ENCODE measurements at regions not wholly inside any gene's neighbourhood (a gene's known extent, or its start where the extent isn't known, plus 50 kb on each side); places are given as distances from the start of the nearest gene placed in this dataset.
A peak's percentile ranks its signal among the peaks of the same experiment; 100 is the strongest.
"Not testable (repeated sequence)": the region's sequence is repeated elsewhere in the genome, so short reads cannot be mapped to it uniquely, and the experiment has no call there.

- 97% methylated on average over 7 of the region's 11 CpGs for WGBS (ENCODE audit: insufficient coverage)
- no peaks in the 10 kb centered on the region for H3K36me3 ChIP-seq (ENCODE audit: control insufficient read depth in 4 of 4, insufficient read depth in 4 of 4, low read length in 3 of 4)
- DNase-seq = no peak
- CTCF ChIA-PET = interaction anchor here (0.9 to 1.2 kb wide), 2 partner anchors 14 to 126 kb away, joined by 3 read pairs; no protein-coding TSS in a partner anchor
- H3K27ac ChIP-seq (ENCODE audit: insufficient read depth in 1 of 2, low read depth in 1 of 2, low read length in 2 of 2, poor library complexity in 1 of 2, severe bottlenecking in 2 of 2) = no peak overlapping the region
- H3K27me3 ChIP-seq (replicated peaks in 2 of 5; ENCODE audit: control insufficient read depth in 4 of 5, insufficient read depth in 5 of 5, low read length in 4 of 5) = no peaks in the 10 kb centered on the region
- POLR2A ChIA-PET = interaction anchor here (0.7 kb wide), 1 partner anchor 15 kb away, joined by 3 read pairs; no protein-coding TSS in a partner anchor
- H3K4me1 ChIP-seq (ENCODE audit: control extremely low read depth in 1 of 4, control insufficient read depth in 4 of 4, insufficient read depth in 4 of 4, low read length in 3 of 4) = no peaks in the 10 kb centered on the region
- peaks cover 0 to 2% (median 0%) of the 10 kb centered on the region in 5 experiments for H3K9me3 ChIP-seq (ENCODE audit: control extremely low read depth in 1 of 5, control insufficient read depth in 4 of 5, insufficient read depth in 2 of 5, low read depth in 1 of 5, low read length in 4 of 5)
- H3K4me3 ChIP-seq (ENCODE audit: control insufficient read depth in 1 of 7, extremely low read depth in 1 of 7, insufficient read depth in 4 of 7, low read depth in 2 of 7, low read length in 6 of 7) = no peak overlapping the region
Observed at GRCh38 chr6:146984251-146984924, 219.8 kb upstream of the STXBP5 start.

- ChIA-PET POLR2A (no interaction called here), CTCF (interaction anchor here (0.9 kb wide), 1 partner anchor 127 kb away, joined by 3 read pairs; no protein-coding TSS in a partner anchor)
- no peaks in the 10 kb centered on the region for H3K36me3 ChIP-seq (ENCODE audit: control insufficient read depth in 4 of 4, insufficient read depth in 4 of 4, low read length in 3 of 4)
- no peaks in the 10 kb centered on the region for H3K27me3 ChIP-seq (replicated peaks in 2 of 5; ENCODE audit: control insufficient read depth in 4 of 5, insufficient read depth in 5 of 5, low read length in 4 of 5)
- H3K27ac ChIP-seq (ENCODE audit: insufficient read depth in 1 of 2, low read depth in 1 of 2, low read length in 2 of 2, poor library complexity in 1 of 2, severe bottlenecking in 2 of 2) = no peak overlapping the region
- peaks cover 0 to 2% (median 0%) of the 10 kb centered on the region in 5 experiments for H3K9me3 ChIP-seq (ENCODE audit: control extremely low read depth in 1 of 5, control insufficient read depth in 4 of 5, insufficient read depth in 2 of 5, low read depth in 1 of 5, low read length in 4 of 5)
- DNase-seq = no peak
- H3K4me3 ChIP-seq (ENCODE audit: control insufficient read depth in 1 of 7, extremely low read depth in 1 of 7, insufficient read depth in 4 of 7, low read depth in 2 of 7, low read length in 6 of 7) = no peak overlapping the region
- WGBS (ENCODE audit: insufficient coverage) = 83% methylated on average over 1 of the region's 3 CpGs
- H3K4me1 ChIP-seq (ENCODE audit: control extremely low read depth in 1 of 4, control insufficient read depth in 4 of 4, insufficient read depth in 4 of 4, low read length in 3 of 4) = no peaks in the 10 kb centered on the region
Observed at GRCh38 chr6:146985111-146985510, 219.1 kb upstream of the STXBP5 start.

- Histone ChIP-seq H3K27ac (ENCODE audit: insufficient read depth in 1 of 2, low read depth in 1 of 2, low read length in 2 of 2, poor library complexity in 1 of 2, severe bottlenecking in 2 of 2) (no peak overlapping the region), H3K36me3 (ENCODE audit: control insufficient read depth in 4 of 4, insufficient read depth in 4 of 4, low read length in 3 of 4) (no peaks in the 10 kb centered on the region), H3K4me1 (ENCODE audit: control extremely low read depth in 1 of 4, control insufficient read depth in 4 of 4, insufficient read depth in 4 of 4, low read length in 3 of 4) (no peaks in the 10 kb centered on the region), H3K27me3 (replicated peaks in 2 of 5; ENCODE audit: control insufficient read depth in 4 of 5, insufficient read depth in 5 of 5, low read length in 4 of 5) (no peaks in the 10 kb centered on the region), H3K9me3 (ENCODE audit: control extremely low read depth in 1 of 5, control insufficient read depth in 4 of 5, insufficient read depth in 2 of 5, low read depth in 1 of 5, low read length in 4 of 5) (peaks cover 0 to 2% (median 0%) of the 10 kb centered on the region in 5 experiments), H3K4me3 (ENCODE audit: control insufficient read depth in 1 of 7, extremely low read depth in 1 of 7, insufficient read depth in 4 of 7, low read depth in 2 of 7, low read length in 6 of 7) (no peak overlapping the region)
- DNase-seq = no peak
- ChIA-PET POLR2A (no interaction called here), CTCF (no interaction called here)
- 100% methylated on average over 1 of the region's 2 CpGs for WGBS (ENCODE audit: insufficient coverage)
Observed at GRCh38 chr6:146985966-146986365, 218.3 kb upstream of the STXBP5 start.

GRCh38 chr6:146987938-146988337 lies 216.3 kb upstream of the STXBP5 start:
- POLR2A ChIA-PET; H3K4me1 ChIP-seq (ENCODE audit: control extremely low read depth in 1 of 4, control insufficient read depth in 4 of 4, insufficient read depth in 4 of 4, low read length in 3 of 4); H3K27me3 ChIP-seq (replicated peaks in 2 of 5; ENCODE audit: control insufficient read depth in 4 of 5, insufficient read depth in 5 of 5, low read length in 4 of 5); H3K36me3 ChIP-seq (ENCODE audit: control insufficient read depth in 4 of 4, insufficient read depth in 4 of 4, low read length in 3 of 4); CTCF ChIA-PET; H3K9me3 ChIP-seq (ENCODE audit: control extremely low read depth in 1 of 5, control insufficient read depth in 4 of 5, insufficient read depth in 2 of 5, low read depth in 1 of 5, low read length in 4 of 5); DNase-seq; H3K27ac ChIP-seq (ENCODE audit: insufficient read depth in 1 of 2, low read depth in 1 of 2, low read length in 2 of 2, poor library complexity in 1 of 2, severe bottlenecking in 2 of 2); H3K4me3 ChIP-seq (ENCODE audit: control insufficient read depth in 1 of 7, extremely low read depth in 1 of 7, insufficient read depth in 4 of 7, low read depth in 2 of 7, low read length in 6 of 7): not testable (repeated sequence)
- WGBS (ENCODE audit: insufficient coverage) = no CpG with 5 or more reads among the region's 1 CpG

GRCh38 chr6:146989860-146990259 lies 214.4 kb upstream of the STXBP5 start:
- POLR2A ChIA-PET = no interaction called here
- WGBS (ENCODE audit: insufficient coverage) = 100% methylated on average over 1 of the region's 4 CpGs
- Histone ChIP-seq H3K36me3 (ENCODE audit: control insufficient read depth in 4 of 4, insufficient read depth in 4 of 4, low read length in 3 of 4) (no peaks in the 10 kb centered on the region), H3K27ac (ENCODE audit: insufficient read depth in 1 of 2, low read depth in 1 of 2, low read length in 2 of 2, poor library complexity in 1 of 2, severe bottlenecking in 2 of 2) (no peak overlapping the region), H3K4me1 (ENCODE audit: control extremely low read depth in 1 of 4, control insufficient read depth in 4 of 4, insufficient read depth in 4 of 4, low read length in 3 of 4) (no peaks in the 10 kb centered on the region), H3K27me3 (replicated peaks in 2 of 5; ENCODE audit: control insufficient read depth in 4 of 5, insufficient read depth in 5 of 5, low read length in 4 of 5) (no peaks in the 10 kb centered on the region), H3K9me3 (ENCODE audit: control extremely low read depth in 1 of 5, control insufficient read depth in 4 of 5, insufficient read depth in 2 of 5, low read depth in 1 of 5, low read length in 4 of 5) (peaks cover 0 to 2% (median 0%) of the 10 kb centered on the region in 5 experiments), H3K4me3 (ENCODE audit: control insufficient read depth in 1 of 7, extremely low read depth in 1 of 7, insufficient read depth in 4 of 7, low read depth in 2 of 7, low read length in 6 of 7) (no peak overlapping the region)
- no peak for DNase-seq
- CTCF ChIA-PET = no interaction called here

GRCh38 chr6:146990284-146990683 lies 213.9 kb upstream of the STXBP5 start:
- peaks cover 0 to 2% (median 0%) of the 10 kb centered on the region in 5 experiments for H3K9me3 ChIP-seq (ENCODE audit: control extremely low read depth in 1 of 5, control insufficient read depth in 4 of 5, insufficient read depth in 2 of 5, low read depth in 1 of 5, low read length in 4 of 5)
- CTCF ChIA-PET = no interaction called here
- WGBS (ENCODE audit: insufficient coverage) = 93% methylated on average over 2 of the region's 2 CpGs
- no peak for DNase-seq
- H3K27me3 ChIP-seq (replicated peaks in 2 of 5; ENCODE audit: control insufficient read depth in 4 of 5, insufficient read depth in 5 of 5, low read length in 4 of 5) = no peaks in the 10 kb centered on the region
- POLR2A ChIA-PET = no interaction called here
- no peaks in the 10 kb centered on the region for H3K36me3 ChIP-seq (ENCODE audit: control insufficient read depth in 4 of 4, insufficient read depth in 4 of 4, low read length in 3 of 4)
- H3K27ac ChIP-seq (ENCODE audit: insufficient read depth in 1 of 2, low read depth in 1 of 2, low read length in 2 of 2, poor library complexity in 1 of 2, severe bottlenecking in 2 of 2) = no peak overlapping the region
- H3K4me1 ChIP-seq (ENCODE audit: control extremely low read depth in 1 of 4, control insufficient read depth in 4 of 4, insufficient read depth in 4 of 4, low read length in 3 of 4) = no peaks in the 10 kb centered on the region
- no peak overlapping the region for H3K4me3 ChIP-seq (ENCODE audit: control insufficient read depth in 1 of 7, extremely low read depth in 1 of 7, insufficient read depth in 4 of 7, low read depth in 2 of 7, low read length in 6 of 7)

- Histone ChIP-seq H3K9me3 (ENCODE audit: control extremely low read depth in 1 of 5, control insufficient read depth in 4 of 5, insufficient read depth in 2 of 5, low read depth in 1 of 5, low read length in 4 of 5) (peaks cover 0 to 1% (median 0%) of the 10 kb centered on the region in 5 experiments), H3K4me1 (ENCODE audit: control extremely low read depth in 1 of 4, control insufficient read depth in 4 of 4, insufficient read depth in 4 of 4, low read length in 3 of 4) (no peaks in the 10 kb centered on the region), H3K27ac (ENCODE audit: insufficient read depth in 1 of 2, low read depth in 1 of 2, low read length in 2 of 2, poor library complexity in 1 of 2, severe bottlenecking in 2 of 2) (no peak overlapping the region), H3K27me3 (replicated peaks in 2 of 5; ENCODE audit: control insufficient read depth in 4 of 5, insufficient read depth in 5 of 5, low read length in 4 of 5) (no peaks in the 10 kb centered on the region), H3K36me3 (ENCODE audit: control insufficient read depth in 4 of 4, insufficient read depth in 4 of 4, low read length in 3 of 4) (no peaks in the 10 kb centered on the region), H3K4me3 (ENCODE audit: control insufficient read depth in 1 of 7, extremely low read depth in 1 of 7, insufficient read depth in 4 of 7, low read depth in 2 of 7, low read length in 6 of 7) (no peak overlapping the region)
- peak in 2 of 3 donors; percentile 22 to 31 for DNase-seq
- ChIA-PET POLR2A (no interaction called here), CTCF (interaction anchor here (1.0 kb wide), 1 partner anchor 17 kb away, joined by 3 read pairs; no protein-coding TSS in a partner anchor)
- WGBS (ENCODE audit: insufficient coverage) = 88% methylated on average over 1 of the region's 11 CpGs
Observed at GRCh38 chr6:146990821-146991798, 213.1 kb upstream of the STXBP5 start.

Measured in common myeloid progenitor, CD34-positive (primary cell).